ENCODE measurements at regions not wholly inside any gene's neighbourhood (a gene's known extent, or its start where the extent isn't known, plus 50 kb on each side); places are given as distances from the start of the nearest gene placed in this dataset.

DNA sequence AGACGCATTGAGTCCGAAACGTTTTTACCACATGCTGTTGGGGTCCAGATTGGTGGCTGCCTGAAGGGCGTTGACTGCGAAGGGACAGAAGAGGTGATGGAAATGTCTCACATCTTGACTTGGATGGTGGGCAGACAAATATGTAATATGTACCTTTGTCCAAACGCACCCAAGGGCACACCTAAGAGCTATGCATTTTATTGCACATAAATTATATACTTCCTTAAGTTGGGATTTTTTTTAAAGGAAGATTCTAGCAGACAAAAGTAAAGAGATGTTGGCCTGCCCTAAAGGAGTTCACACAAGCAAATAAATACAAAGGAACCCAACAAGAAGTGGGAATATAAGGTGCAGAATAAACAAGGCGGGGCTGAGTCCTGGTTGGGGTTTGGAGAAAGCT lies 91.1 kb upstream of the TBL1X start:
- TF ChIP-seq, protein P1, sequence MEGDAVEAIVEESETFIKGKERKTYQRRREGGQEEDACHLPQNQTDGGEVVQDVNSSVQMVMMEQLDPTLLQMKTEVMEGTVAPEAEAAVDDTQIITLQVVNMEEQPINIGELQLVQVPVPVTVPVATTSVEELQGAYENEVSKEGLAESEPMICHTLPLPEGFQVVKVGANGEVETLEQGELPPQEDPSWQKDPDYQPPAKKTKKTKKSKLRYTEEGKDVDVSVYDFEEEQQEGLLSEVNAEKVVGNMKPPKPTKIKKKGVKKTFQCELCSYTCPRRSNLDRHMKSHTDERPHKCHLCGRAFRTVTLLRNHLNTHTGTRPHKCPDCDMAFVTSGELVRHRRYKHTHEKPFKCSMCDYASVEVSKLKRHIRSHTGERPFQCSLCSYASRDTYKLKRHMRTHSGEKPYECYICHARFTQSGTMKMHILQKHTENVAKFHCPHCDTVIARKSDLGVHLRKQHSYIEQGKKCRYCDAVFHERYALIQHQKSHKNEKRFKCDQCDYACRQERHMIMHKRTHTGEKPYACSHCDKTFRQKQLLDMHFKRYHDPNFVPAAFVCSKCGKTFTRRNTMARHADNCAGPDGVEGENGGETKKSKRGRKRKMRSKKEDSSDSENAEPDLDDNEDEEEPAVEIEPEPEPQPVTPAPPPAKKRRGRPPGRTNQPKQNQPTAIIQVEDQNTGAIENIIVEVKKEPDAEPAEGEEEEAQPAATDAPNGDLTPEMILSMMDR (IDR thresholded peaks at IDR 0.05): no peak
- TF ChIP-seq POLR2A (IDR thresholded peaks at IDR 0.05): no peak
